BLaER1 treated with 17β-estradiol and CSF1 and Interleukin-3, amounts not matched to agents 10 nM and 100 nM (cell line): ENCODE measurements at regions not wholly inside any gene's neighbourhood (a gene's known extent, or its start where the extent isn't known, plus 50 kb on each side); places are given as distances from the start of the nearest gene placed in this dataset.

Experiments
- H3K27ac ChIP-seq, 11 experiments: shearing (Covaris generic); formaldehyde crosslinking; 2 replicates each; pipeline ENCODE4 v1.8.1; 2022
- H3K27me3 ChIP-seq, 11 experiments: shearing (Covaris generic); formaldehyde crosslinking; 2 replicates each; pipeline ENCODE4 v1.8.1; 2022
- H3K36me3 ChIP-seq, 11 experiments: shearing (Covaris generic); formaldehyde crosslinking; 2 replicates each; pipeline ENCODE4 v1.8.1; 2022
- H3K4me1 ChIP-seq, 10 experiments: shearing (Covaris generic); formaldehyde crosslinking; 2 replicates each; pipeline ENCODE4 v1.8.1; 2022
- H3K4me2 ChIP-seq, 11 experiments: shearing (Covaris generic); formaldehyde crosslinking; 2 replicates each; pipeline ENCODE4 v1.8.1; 2022
- H3K4me3 ChIP-seq, 10 experiments: shearing (Covaris generic); formaldehyde crosslinking; 2 replicates each; pipeline ENCODE4 v1.8.1; 2022
- H3K9ac ChIP-seq, 11 experiments: shearing (Covaris generic); formaldehyde crosslinking; 2 replicates each; pipeline ENCODE4 v1.8.1; 2022
- H3K9me3 ChIP-seq, 11 experiments: shearing (Covaris generic); formaldehyde crosslinking; replicated peaks in 1 of 11; 2 replicates each; pipeline ENCODE4 v1.8.1; 2022
- H4K20me1 ChIP-seq, 11 experiments: shearing (Covaris generic); formaldehyde crosslinking; 2 replicates each; pipeline ENCODE4 v1.8.1; 2022
- Cebpa-rat ChIP-seq, 11 experiments: shearing (Covaris generic); IDR thresholded peaks; 2 replicates each; pipeline ENCODE4 v1.8.1; 2022

GRCh38 chr19:29104605-29105241 lies 108.2 kb downstream of the UQCRFS1 start:
- no peak overlapping the region for H3K27ac ChIP-seq
- no peak overlapping the region for H3K4me3 ChIP-seq
- TF ChIP-seq Cebpa-rat (IDR thresholded peaks at IDR 0.05): no peak
- H3K9me3 ChIP-seq: peaks cover 0 to 5% (median 0%) of the 10 kb centered on the region in 11 experiments; a peak in 1 of 22 replicates
- no peaks in the 10 kb centered on the region for H3K27me3 ChIP-seq
- no peak overlapping the region for H3K9ac ChIP-seq
- no peaks in the 10 kb centered on the region for H3K4me1 ChIP-seq
- H4K20me1 ChIP-seq: no peaks in the 10 kb centered on the region
- H3K4me2 ChIP-seq: no peak overlapping the region
- no peaks in the 10 kb centered on the region for H3K36me3 ChIP-seq

GRCh38 chr19:29098863-29099481 lies 114.0 kb downstream of the UQCRFS1 start:
- Histone ChIP-seq H3K4me3 (no peak overlapping the region), H3K9me3 (peaks cover 0 to 5% (median 0%) of the 10 kb centered on the region in 11 experiments; a peak in 2 of 22 replicates), H3K27ac (no peak overlapping the region), H3K4me2 (no peak overlapping the region; a peak in 1 of 22 replicates), H3K9ac (no peak overlapping the region), H3K36me3 (no peaks in the 10 kb centered on the region), H3K4me1 (no peaks in the 10 kb centered on the region), H4K20me1 (no peaks in the 10 kb centered on the region), H3K27me3 (no peaks in the 10 kb centered on the region)
- no peak for TF ChIP-seq Cebpa-rat (IDR thresholded peaks at IDR 0.05)

- H3K4me2 ChIP-seq: no peak overlapping the region
- no peaks in the 10 kb centered on the region for H4K20me1 ChIP-seq
- TF ChIP-seq Cebpa-rat (IDR thresholded peaks at IDR 0.05): no peak
- peaks cover 0 to 8% (median 0%) of the 10 kb centered on the region in 11 experiments; a peak in 3 of 22 replicates for H3K9me3 ChIP-seq
- H3K4me3 ChIP-seq: no peak overlapping the region
- H3K36me3 ChIP-seq: no peaks in the 10 kb centered on the region
- H3K9ac ChIP-seq: no peak overlapping the region
- no peak overlapping the region for H3K27ac ChIP-seq
- H3K27me3 ChIP-seq: no peaks in the 10 kb centered on the region
- no peaks in the 10 kb centered on the region for H3K4me1 ChIP-seq
Observed at GRCh38 chr19:29098091-29098490, 114.9 kb downstream of the UQCRFS1 start.

GRCh38 chr19:29096896-29097295 lies 116.1 kb downstream of the UQCRFS1 start:
- Histone ChIP-seq H3K27me3 (no peaks in the 10 kb centered on the region), H3K36me3 (no peaks in the 10 kb centered on the region), H3K4me3 (no peak overlapping the region), H3K4me2 (no peak overlapping the region), H3K9me3 (peaks cover 0 to 11% (median 0%) of the 10 kb centered on the region in 11 experiments; a peak in 3 of 22 replicates), H4K20me1 (no peaks in the 10 kb centered on the region), H3K4me1 (no peaks in the 10 kb centered on the region), H3K27ac (no peak overlapping the region), H3K9ac (no peak overlapping the region)
- no peak for TF ChIP-seq Cebpa-rat (IDR thresholded peaks at IDR 0.05)

DNA sequence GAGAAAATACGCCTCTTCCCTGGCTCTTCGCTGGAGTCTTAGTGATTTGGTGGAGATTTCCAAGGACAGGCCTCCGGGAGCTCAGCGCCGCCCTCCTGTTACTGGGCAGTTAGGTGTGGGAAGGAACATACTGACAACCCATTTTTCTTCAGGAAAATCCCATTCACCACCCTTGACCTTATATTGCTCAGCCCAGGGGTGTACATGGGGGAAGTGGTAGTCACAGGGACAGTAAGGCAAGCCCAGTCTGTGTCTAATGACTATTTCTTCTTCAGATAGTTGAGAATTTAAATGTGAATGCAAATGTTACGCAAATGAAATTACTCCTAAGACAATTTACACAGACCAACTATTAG lies 119.4 kb downstream of the UQCRFS1 start:
- Histone ChIP-seq H3K4me2 (no peak overlapping the region), H3K36me3 (no peaks in the 10 kb centered on the region), H4K20me1 (no peaks in the 10 kb centered on the region), H3K4me3 (no peak overlapping the region), H3K27ac (no peak overlapping the region), H3K9ac (no peak overlapping the region), H3K27me3 (no peaks in the 10 kb centered on the region), H3K4me1 (no peaks in the 10 kb centered on the region), H3K9me3 (peaks cover 0 to 6% (median 0%) of the 10 kb centered on the region in 11 experiments; a peak in 3 of 22 replicates)
- no peak for TF ChIP-seq Cebpa-rat (IDR thresholded peaks at IDR 0.05)

DNA sequence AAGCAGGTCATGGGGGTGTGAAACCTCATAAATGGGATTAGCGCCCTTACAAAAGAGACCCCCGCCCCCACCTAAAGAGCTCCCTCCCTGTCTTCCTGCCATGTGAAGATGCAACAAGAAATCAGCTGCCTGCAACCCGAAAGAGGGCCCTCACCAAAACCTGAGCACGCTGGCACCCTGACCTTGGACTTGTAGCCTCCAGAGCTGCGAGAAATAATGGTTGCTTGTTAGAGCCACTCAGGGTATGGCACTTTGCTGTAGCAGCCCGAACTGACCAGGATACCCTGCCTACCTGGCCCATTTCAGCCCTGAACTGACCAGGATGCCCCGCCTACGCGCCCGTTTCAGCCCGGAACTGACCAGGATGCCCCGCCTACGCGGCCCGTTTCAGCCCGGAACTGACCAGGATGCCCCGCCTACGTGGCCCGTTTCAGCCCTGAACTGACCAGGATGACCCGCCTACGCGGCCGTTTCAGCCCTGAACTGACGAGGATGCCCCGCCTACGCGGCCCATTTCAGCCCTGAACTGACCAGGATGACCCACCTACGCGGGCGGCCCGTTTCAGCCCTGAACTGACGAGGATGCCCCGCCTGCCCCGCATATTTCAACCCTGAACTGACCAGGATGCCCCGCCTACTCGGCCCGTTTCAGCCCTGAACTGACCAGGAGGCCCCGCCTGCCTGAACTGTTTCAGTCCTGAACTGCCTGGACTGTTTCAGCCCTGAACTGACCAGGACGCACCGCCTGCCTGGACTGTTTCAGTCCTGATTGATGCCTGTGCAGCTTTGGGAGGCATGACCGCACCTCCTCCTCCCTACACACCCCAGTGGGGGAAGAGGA lies 120.0 kb downstream of the UQCRFS1 start:
- Histone ChIP-seq H3K27ac (no peak overlapping the region), H3K36me3 (no peaks in the 10 kb centered on the region), H3K4me2 (no peak overlapping the region), H3K9me3 (peaks cover 0 to 6% (median 0%) of the 10 kb centered on the region in 11 experiments; a peak in 3 of 22 replicates), H3K4me3 (no peak overlapping the region), H4K20me1 (no peaks in the 10 kb centered on the region), H3K9ac (no peak overlapping the region), H3K4me1 (no peaks in the 10 kb centered on the region), H3K27me3 (no peaks in the 10 kb centered on the region)
- no peak for TF ChIP-seq Cebpa-rat (IDR thresholded peaks at IDR 0.05)

GRCh38 chr19:29090783-29091526 lies 122.0 kb downstream of the UQCRFS1 start:
- Histone ChIP-seq H3K9me3 (peaks cover 0 to 6% (median 0%) of the 10 kb centered on the region in 11 experiments; a peak in 3 of 22 replicates), H3K4me2 (no peak overlapping the region), H3K36me3 (no peaks in the 10 kb centered on the region), H4K20me1 (no peaks in the 10 kb centered on the region), H3K27ac (no peak overlapping the region), H3K27me3 (no peaks in the 10 kb centered on the region), H3K4me3 (no peak overlapping the region), H3K4me1 (no peaks in the 10 kb centered on the region), H3K9ac (no peak overlapping the region)
- TF ChIP-seq Cebpa-rat (IDR thresholded peaks at IDR 0.05): no peak

- H4K20me1 ChIP-seq: no peaks in the 10 kb centered on the region
- peaks cover 0 to 6% (median 0%) of the 10 kb centered on the region in 11 experiments; a peak in 3 of 22 replicates for H3K9me3 ChIP-seq
- H3K4me3 ChIP-seq: no peak overlapping the region
- no peak overlapping the region for H3K4me2 ChIP-seq
- no peaks in the 10 kb centered on the region for H3K27me3 ChIP-seq
- TF ChIP-seq Cebpa-rat (IDR thresholded peaks at IDR 0.05): no peak
- no peak overlapping the region for H3K27ac ChIP-seq
- no peak overlapping the region for H3K9ac ChIP-seq
- H3K36me3 ChIP-seq: no peaks in the 10 kb centered on the region
- no peaks in the 10 kb centered on the region for H3K4me1 ChIP-seq
Observed at GRCh38 chr19:29089315-29089870, 123.6 kb downstream of the UQCRFS1 start.
